ENCODE measurements at regions not wholly inside any gene's neighbourhood (a gene's known extent, or its start where the extent isn't known, plus 50 kb on each side); places are given as distances from the start of the nearest gene placed in this dataset.

DNA sequence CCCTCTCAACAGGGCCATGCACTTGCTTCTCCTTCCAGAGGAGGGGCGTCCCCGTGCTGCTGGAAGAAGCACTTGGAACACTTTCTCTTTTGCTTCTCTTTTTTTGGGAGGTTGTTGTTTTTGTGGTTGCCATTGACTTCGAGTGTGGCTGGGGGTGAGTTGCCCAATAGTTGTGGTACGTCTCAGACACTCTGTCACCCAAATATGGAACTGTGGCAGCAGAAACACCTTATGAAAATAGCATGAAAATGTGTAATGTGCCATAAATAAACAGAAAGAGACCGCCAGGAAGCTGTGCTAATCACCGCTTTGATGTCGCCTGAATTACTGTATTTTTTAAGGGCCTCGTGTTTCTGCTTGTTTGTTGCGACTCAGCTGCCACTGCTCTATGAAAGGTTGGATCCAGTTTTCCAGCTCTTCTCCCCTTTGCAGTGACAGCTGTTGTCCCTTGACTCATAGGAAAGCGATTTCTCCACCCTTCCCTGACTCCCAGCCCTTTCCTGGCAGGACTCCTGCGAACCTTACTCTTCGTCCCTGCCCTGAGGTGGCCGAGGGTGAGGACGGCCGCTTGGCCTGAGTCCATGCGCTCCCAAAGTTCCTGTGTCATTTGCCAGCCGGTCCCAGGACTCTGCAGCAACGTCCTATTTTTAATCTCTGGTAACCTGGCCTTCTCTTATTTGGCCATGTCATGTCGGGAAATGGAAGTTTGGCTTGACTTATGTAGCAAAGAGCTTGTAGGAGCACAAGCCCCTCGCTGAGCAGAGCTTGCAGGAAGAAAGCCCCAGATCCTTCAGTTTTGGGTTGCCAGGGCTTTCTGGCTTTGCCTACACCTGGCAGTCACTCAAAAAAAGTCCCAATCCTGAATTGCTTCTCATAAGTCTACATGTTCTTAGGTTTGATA lies 694.6 kb downstream of the QKI start:
- H2AFZ ChIP-seq (ENCODE audit: low read depth, low read length) = peak overlapping the region; percentile 25
- H3K9me3 ChIP-seq (replicated peaks; ENCODE audit: control insufficient read depth, insufficient read depth, low read depth, low read length) = no peaks in the 10 kb centered on the region
- H3K79me2 ChIP-seq (ENCODE audit: control insufficient read depth, insufficient read depth, low read length) = no peaks in the 10 kb centered on the region
- no peaks in the 10 kb centered on the region for H4K20me1 ChIP-seq (replicated peaks; ENCODE audit: control insufficient read depth, insufficient read depth, low read length)
- peak overlapping the region; percentile 14; the same call in 1 of the 2 replicates for H3K4me2 ChIP-seq (ENCODE audit: insufficient read depth, low read length)
- DNase-seq (ENCODE audit: extremely low read depth in 1 of 4, low spot score in 3 of 4) = no peak
- H3K27me3 ChIP-seq (ENCODE audit: control insufficient read depth in 2 of 2, insufficient read depth in 2 of 2, low read length in 2 of 2) = peaks cover 2 to 11% of the 10 kb centered on the region in 2 experiments; a peak in 2 of 5 replicates
- peaks cover 5 to 21% of the 10 kb centered on the region in 2 experiments; a peak in 4 of 5 replicates for H3K4me1 ChIP-seq (replicated peaks in 1 of 2; ENCODE audit: control insufficient read depth in 2 of 2, insufficient read depth in 2 of 2, low read length in 2 of 2)
- TF ChIP-seq CEBPG (CRISPR knock-in tag; IDR thresholded peaks at IDR 0.05) (no peak), CEBPG (tag; conservative IDR thresholded peaks at IDR 0.05 in 1 of 2, IDR thresholded peaks at IDR 0.05 in 1 of 2) (peak; percentile 71 to 91), SMARCA4 (IDR thresholded peaks at IDR 0.05) (no peak)
- in situ Hi-C loops (cut with MboI) (loop anchor here (5.0 to 10.0 kb wide), 2 partner anchors 684 to 927 kb away; no protein-coding TSS in a partner anchor), intact Hi-C loops (cut with micrococcal nuclease) (loop anchor here (5.0 to 10.0 kb wide), 4 partner anchors 152 to 927 kb away; partner anchors contain the start of gene QKI)
- no TSS peak for BruUV-seq (replicated peaks)
- FAIRE-seq = no peak
- H3K4me3 ChIP-seq = no peak overlapping the region
- H3K9me1 ChIP-seq (ENCODE audit: control insufficient read depth, insufficient read depth, low read length) = no peaks in the 10 kb centered on the region
- H3K36me3 ChIP-seq (ENCODE audit: control insufficient read depth, insufficient read depth, low read length) = no peaks in the 10 kb centered on the region
- 20% methylated on average over 20 of the region's 20 CpGs for WGBS (ENCODE audit: insufficient coverage, low coverage, missing lambda C conversion rate)
- ATAC-seq = no peak
- ChIA-PET CTCF (ENCODE audit: low intra/inter-chr PET ratio) (no interaction called here), POLR2A (interaction anchor here (0.8 to 1.1 kb wide), 2 partner anchors 12 to 15 kb away, joined by 3 to 5 read pairs; no protein-coding TSS in a partner anchor)
- no peak overlapping the region for H3K9ac ChIP-seq (ENCODE audit: insufficient read depth in 1 of 2, low read depth in 2 of 2, low read length in 2 of 2)
- H3K27ac ChIP-seq (ENCODE audit: extremely low read depth, low read depth, low read length) = no peak overlapping the region

DNA sequence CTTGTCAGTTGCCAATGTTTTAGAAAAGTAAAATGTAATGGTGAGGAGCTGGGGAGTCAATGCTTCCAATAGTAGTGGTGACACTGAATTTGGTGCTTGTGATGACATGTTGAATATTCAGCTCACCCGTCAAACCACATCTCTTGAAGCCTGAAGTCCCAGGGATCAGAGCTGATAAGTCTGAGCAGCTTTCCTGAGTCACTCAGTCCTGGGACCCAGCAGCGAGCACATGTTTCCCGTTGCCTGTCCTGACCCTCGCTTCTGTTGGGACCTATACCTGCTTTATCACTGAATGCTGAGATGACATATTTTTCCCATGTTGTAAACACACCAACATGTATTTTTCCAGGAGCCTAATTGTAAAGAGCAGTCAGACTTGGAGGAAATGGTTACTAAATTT lies 693.6 kb downstream of the QKI start:
- no peak overlapping the region for H3K9ac ChIP-seq (ENCODE audit: insufficient read depth in 1 of 2, low read depth in 2 of 2, low read length in 2 of 2)
- no peaks in the 10 kb centered on the region for H3K36me3 ChIP-seq (ENCODE audit: control insufficient read depth, insufficient read depth, low read length)
- FAIRE-seq (no peak), ATAC-seq (peak; percentile 11; the same call in 2 of the 3 replicates), DNase-seq (ENCODE audit: extremely low read depth in 1 of 4, low spot score in 3 of 4) (no peak)
- H3K4me1 ChIP-seq (replicated peaks in 1 of 2; ENCODE audit: control insufficient read depth in 2 of 2, insufficient read depth in 2 of 2, low read length in 2 of 2) = peaks cover 5 to 21% of the 10 kb centered on the region in 2 experiments; a peak in 4 of 5 replicates
- H4K20me1 ChIP-seq (replicated peaks; ENCODE audit: control insufficient read depth, insufficient read depth, low read length) = no peaks in the 10 kb centered on the region
- no TSS peak for BruUV-seq (replicated peaks)
- 7% methylated on average over 4 of the region's 4 CpGs for WGBS (ENCODE audit: insufficient coverage, low coverage, missing lambda C conversion rate)
- in situ Hi-C loops (cut with MboI) (loop anchor here (5.0 to 10.0 kb wide), 2 partner anchors 683 to 926 kb away; no protein-coding TSS in a partner anchor), intact Hi-C loops (cut with micrococcal nuclease) (loop anchor here (5.0 to 10.0 kb wide), 4 partner anchors 151 to 926 kb away; partner anchors contain the start of gene QKI)
- CTCF ChIA-PET (ENCODE audit: low intra/inter-chr PET ratio) = no interaction called here
- no peaks in the 10 kb centered on the region for H3K9me1 ChIP-seq (ENCODE audit: control insufficient read depth, insufficient read depth, low read length)
- POLR2A ChIA-PET = no interaction called here
- no peak overlapping the region for H2AFZ ChIP-seq (ENCODE audit: low read depth, low read length)
- no peak overlapping the region for H3K27ac ChIP-seq (ENCODE audit: extremely low read depth, low read depth, low read length)
- H3K9me3 ChIP-seq (replicated peaks; ENCODE audit: control insufficient read depth, insufficient read depth, low read depth, low read length) = no peaks in the 10 kb centered on the region
- H3K4me3 ChIP-seq = no peak overlapping the region
- peak overlapping the region; percentile 7; the same call in 1 of the 2 replicates for H3K4me2 ChIP-seq (ENCODE audit: insufficient read depth, low read length)
- no peaks in the 10 kb centered on the region for H3K79me2 ChIP-seq (ENCODE audit: control insufficient read depth, insufficient read depth, low read length)
- peaks cover 2 to 12% of the 10 kb centered on the region in 2 experiments; a peak in 2 of 5 replicates for H3K27me3 ChIP-seq (ENCODE audit: control insufficient read depth in 2 of 2, insufficient read depth in 2 of 2, low read length in 2 of 2)
- TF ChIP-seq RBM17 (IDR thresholded peaks at IDR 0.05; ENCODE audit: borderline replicate concordance, low read depth, low read length) (no peak), ZNF584 (CRISPR knock-in tag; IDR thresholded peaks at IDR 0.05; ENCODE audit: low read depth) (no peak), ELF2 (CRISPR knock-in tag; IDR thresholded peaks at IDR 0.05) (no peak), C11orf30 (IDR thresholded peaks at IDR 0.05; ENCODE audit: low read depth) (peak; percentile 80; the same call in 1 of the 2 replicates), PHB (CRISPR knock-in tag; IDR thresholded peaks at IDR 0.05) (no peak), GABPA (tag; conservative IDR thresholded peaks at IDR 0.05; ENCODE audit: low read depth) (peak; percentile 11; the same call in 1 of the 2 replicates), DPF2 (IDR thresholded peaks at IDR 0.05) (no peak), CEBPB (tag; IDR thresholded peaks at IDR 0.05) (no peak)
- TF ChIP-seq, protein P1, sequence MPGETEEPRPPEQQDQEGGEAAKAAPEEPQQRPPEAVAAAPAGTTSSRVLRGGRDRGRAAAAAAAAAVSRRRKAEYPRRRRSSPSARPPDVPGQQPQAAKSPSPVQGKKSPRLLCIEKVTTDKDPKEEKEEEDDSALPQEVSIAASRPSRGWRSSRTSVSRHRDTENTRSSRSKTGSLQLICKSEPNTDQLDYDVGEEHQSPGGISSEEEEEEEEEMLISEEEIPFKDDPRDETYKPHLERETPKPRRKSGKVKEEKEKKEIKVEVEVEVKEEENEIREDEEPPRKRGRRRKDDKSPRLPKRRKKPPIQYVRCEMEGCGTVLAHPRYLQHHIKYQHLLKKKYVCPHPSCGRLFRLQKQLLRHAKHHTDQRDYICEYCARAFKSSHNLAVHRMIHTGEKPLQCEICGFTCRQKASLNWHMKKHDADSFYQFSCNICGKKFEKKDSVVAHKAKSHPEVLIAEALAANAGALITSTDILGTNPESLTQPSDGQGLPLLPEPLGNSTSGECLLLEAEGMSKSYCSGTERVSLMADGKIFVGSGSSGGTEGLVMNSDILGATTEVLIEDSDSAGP (CRISPR knock-in tag; IDR thresholded peaks at IDR 0.05) = no peak

Measured in K562 (cell line).